A673 (cell line): ENCODE measurements at regions not wholly inside any gene's neighbourhood (a gene's known extent, or its start where the extent isn't known, plus 50 kb on each side); places are given as distances from the start of the nearest gene placed in this dataset.

Experiments
- EZH2 ChIP-seq: fragments of 200-600 bp; sonication (generic); IDR thresholded peaks from 2 replicates; pipeline ENCODE4 v1.6.1; 2017; ENCODE audit warnings: borderline replicate concordance, low read depth, mild to moderate bottlenecking, mixed read lengths, antibody characterized with exemption, low read length; ENCODE audit not compliant: poor library complexity, severe bottlenecking
- TF ChIP-seq, protein P1 (sequence below): fragments of 300-800, 200-600 bp; sonication (generic); conservative IDR thresholded peaks from 2 replicates; pipeline ENCODE4 v1.5.1; 2017; ENCODE audit warnings: low read depth, mild to moderate bottlenecking, antibody characterized with exemption, low read length, moderate library complexity, mixed read lengths

DNA sequence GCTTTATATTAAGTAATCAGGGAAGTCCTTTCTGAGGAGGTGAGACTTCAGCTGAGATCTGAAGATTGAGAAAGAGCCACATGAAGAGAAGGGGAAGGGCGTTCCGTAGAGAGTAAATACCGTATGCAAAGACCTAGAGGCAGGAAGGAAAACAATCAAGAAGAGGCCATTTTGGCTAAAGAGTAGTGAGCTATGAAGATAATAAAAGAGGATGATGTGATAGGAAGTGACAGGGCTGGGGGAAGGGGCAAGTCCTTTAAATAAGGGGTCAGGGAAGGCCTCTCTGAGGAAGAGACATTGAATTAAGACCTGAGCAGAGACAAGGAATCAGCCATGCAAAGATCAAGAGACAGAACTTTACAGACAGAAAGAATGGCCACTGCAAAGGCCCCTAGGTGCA, 86.2 kb downstream of the ZIC3 start:
- TF ChIP-seq, protein P1, sequence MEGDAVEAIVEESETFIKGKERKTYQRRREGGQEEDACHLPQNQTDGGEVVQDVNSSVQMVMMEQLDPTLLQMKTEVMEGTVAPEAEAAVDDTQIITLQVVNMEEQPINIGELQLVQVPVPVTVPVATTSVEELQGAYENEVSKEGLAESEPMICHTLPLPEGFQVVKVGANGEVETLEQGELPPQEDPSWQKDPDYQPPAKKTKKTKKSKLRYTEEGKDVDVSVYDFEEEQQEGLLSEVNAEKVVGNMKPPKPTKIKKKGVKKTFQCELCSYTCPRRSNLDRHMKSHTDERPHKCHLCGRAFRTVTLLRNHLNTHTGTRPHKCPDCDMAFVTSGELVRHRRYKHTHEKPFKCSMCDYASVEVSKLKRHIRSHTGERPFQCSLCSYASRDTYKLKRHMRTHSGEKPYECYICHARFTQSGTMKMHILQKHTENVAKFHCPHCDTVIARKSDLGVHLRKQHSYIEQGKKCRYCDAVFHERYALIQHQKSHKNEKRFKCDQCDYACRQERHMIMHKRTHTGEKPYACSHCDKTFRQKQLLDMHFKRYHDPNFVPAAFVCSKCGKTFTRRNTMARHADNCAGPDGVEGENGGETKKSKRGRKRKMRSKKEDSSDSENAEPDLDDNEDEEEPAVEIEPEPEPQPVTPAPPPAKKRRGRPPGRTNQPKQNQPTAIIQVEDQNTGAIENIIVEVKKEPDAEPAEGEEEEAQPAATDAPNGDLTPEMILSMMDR, result no peak
- no peak for TF ChIP-seq EZH2
